ENCODE measurements at regions not wholly inside any gene's neighbourhood (a gene's known extent, or its start where the extent isn't known, plus 50 kb on each side); places are given as distances from the start of the nearest gene placed in this dataset.

GRCh38 chr4:18961266-18961665, 939.7 kb upstream of the LCORL start:
- 78 to 89% methylated on average over 8 of the region's 8 CpGs for WGBS, 2 donors (ENCODE audit: low coverage in 1 of 2)
- TF ChIP-seq EP300 (IDR thresholded peaks at IDR 0.05; ENCODE audit: low read depth) (no peak), POLR2AphosphoS5 (IDR thresholded peaks at IDR 0.05) (no peak)
- intact Hi-C loops (cut with DNase I; ENCODE audit: low total_unique reads), result no loop called here
- Histone ChIP-seq H3K27ac (no peak overlapping the region), H3K4me3 (no peak overlapping the region), H3K36me3 (no peaks in the 10 kb centered on the region), H3K9me3 (peaks cover 4 to 5% of the 10 kb centered on the region in 2 donors), H3K4me1 (no peaks in the 10 kb centered on the region), H3K27me3 (no peaks in the 10 kb centered on the region)
- no peak for DNase-seq
- in situ Hi-C loops (cut with MboI; ENCODE audit: low pct_ligation_motif_present in 1 of 4, low pct_unique_long_range_greater_than_20kb in 1 of 4, low sequenced_read_pairs in 3 of 4), result no loop called here

- WGBS, 2 donors (ENCODE audit: low coverage in 1 of 2), result 71 to 80% methylated on average over 6 of the region's 6 CpGs
- Histone ChIP-seq H3K4me3 (no peak overlapping the region), H3K36me3 (no peaks in the 10 kb centered on the region), H3K4me1 (peaks cover 0 to 3% (median 0%) of the 10 kb centered on the region in 4 donors), H3K27ac (no peak overlapping the region), H3K27me3 (no peaks in the 10 kb centered on the region), H3K9me3 (peaks cover 0 to under 1% of the 10 kb centered on the region in 2 donors)
- DNase-seq, result no peak
- intact Hi-C loops (cut with DNase I; ENCODE audit: low total_unique reads) (no loop called here), in situ Hi-C loops (cut with MboI; ENCODE audit: low pct_ligation_motif_present in 1 of 4, low pct_unique_long_range_greater_than_20kb in 1 of 4, low sequenced_read_pairs in 3 of 4) (no loop called here)
- no peak for TF ChIP-seq POLR2A (IDR thresholded peaks at IDR 0.05)
- no peak for TF ChIP-seq EP300 (IDR thresholded peaks at IDR 0.05; ENCODE audit: low read depth)
- no peak for TF ChIP-seq CTCF (IDR thresholded peaks at IDR 0.05)
- no peak for TF ChIP-seq POLR2AphosphoS5 (IDR thresholded peaks at IDR 0.05)
Measured at GRCh38 chr4:18957716-18958115, 936.2 kb upstream of the LCORL start.

GRCh38 chr4:18954538-18954937, 933.0 kb upstream of the LCORL start:
- H3K4me1 ChIP-seq, result peaks cover 0 to 3% (median 0%) of the 10 kb centered on the region in 4 donors
- H3K36me3 ChIP-seq, result no peaks in the 10 kb centered on the region
- H3K4me3 ChIP-seq, result no peak overlapping the region
- 31 to 32% methylated on average over 2 of the region's 2 CpGs for WGBS, 2 donors (ENCODE audit: low coverage in 1 of 2)
- no peak for DNase-seq
- H3K9me3 ChIP-seq, result no peaks in the 10 kb centered on the region
- no peaks in the 10 kb centered on the region for H3K27me3 ChIP-seq
- intact Hi-C loops (cut with DNase I; ENCODE audit: low total_unique reads), result no loop called here
- no peak for TF ChIP-seq POLR2A (IDR thresholded peaks at IDR 0.05)
- no peak for TF ChIP-seq POLR2AphosphoS5 (IDR thresholded peaks at IDR 0.05)
- TF ChIP-seq CTCF (IDR thresholded peaks at IDR 0.05), result no peak
- no peak for TF ChIP-seq EP300 (IDR thresholded peaks at IDR 0.05; ENCODE audit: low read depth)
- in situ Hi-C loops (cut with MboI; ENCODE audit: low pct_ligation_motif_present in 1 of 4, low pct_unique_long_range_greater_than_20kb in 1 of 4, low sequenced_read_pairs in 3 of 4), result no loop called here
- H3K27ac ChIP-seq, result no peak overlapping the region

GRCh38 chr4:18953613-18954012, 932.1 kb upstream of the LCORL start:
- Histone ChIP-seq H3K36me3 (no peaks in the 10 kb centered on the region), H3K4me1 (peaks cover 0 to 3% (median 0%) of the 10 kb centered on the region in 4 donors), H3K27me3 (no peaks in the 10 kb centered on the region), H3K9me3 (no peaks in the 10 kb centered on the region), H3K4me3 (no peak overlapping the region), H3K27ac (no peak overlapping the region)
- in situ Hi-C loops (cut with MboI; ENCODE audit: low pct_ligation_motif_present in 1 of 4, low pct_unique_long_range_greater_than_20kb in 1 of 4, low sequenced_read_pairs in 3 of 4) (no loop called here), intact Hi-C loops (cut with DNase I; ENCODE audit: low total_unique reads) (no loop called here)
- TF ChIP-seq POLR2A (IDR thresholded peaks at IDR 0.05) (no peak), EP300 (IDR thresholded peaks at IDR 0.05; ENCODE audit: low read depth) (no peak), CTCF (IDR thresholded peaks at IDR 0.05) (no peak), POLR2AphosphoS5 (IDR thresholded peaks at IDR 0.05) (no peak)
- DNase-seq, result no peak

- DNase-seq, result no peak
- Histone ChIP-seq H3K36me3 (no peaks in the 10 kb centered on the region), H3K27me3 (no peaks in the 10 kb centered on the region), H3K4me1 (no peaks in the 10 kb centered on the region), H3K4me3 (no peak overlapping the region), H3K27ac (no peak overlapping the region), H3K9me3 (no peaks in the 10 kb centered on the region)
- in situ Hi-C loops (cut with MboI; ENCODE audit: low pct_ligation_motif_present in 1 of 4, low pct_unique_long_range_greater_than_20kb in 1 of 4, low sequenced_read_pairs in 3 of 4), result no loop called here
- WGBS, 2 donors (ENCODE audit: low coverage in 1 of 2), result 70 to 89% methylated on average over 2 of the region's 2 CpGs
- TF ChIP-seq POLR2A (IDR thresholded peaks at IDR 0.05), result no peak
- no peak for TF ChIP-seq EP300 (IDR thresholded peaks at IDR 0.05; ENCODE audit: low read depth)
- no peak for TF ChIP-seq POLR2AphosphoS5 (IDR thresholded peaks at IDR 0.05)
- no peak for TF ChIP-seq CTCF (IDR thresholded peaks at IDR 0.05)
- intact Hi-C loops (cut with DNase I; ENCODE audit: low total_unique reads), result no loop called here
Measured at GRCh38 chr4:18945464-18945863, 923.9 kb upstream of the LCORL start.

All from transverse colon (tissue), 4 donors.